K562 (cell line): ENCODE measurements at regions not wholly inside any gene's neighbourhood (a gene's known extent, or its start where the extent isn't known, plus 50 kb on each side); places are given as distances from the start of the nearest gene placed in this dataset.

Source experiments
- ATAC-seq: fragments of 200-7000 bp; cut with Tn5 transposase; 3 replicates; pipeline ENCODE4 v1.9.1; 2020; ENCODE audit warnings: moderate library complexity
- BruUV-seq: library from RNA; stranded (reverse); fragments of 400-500 nt; replicated peaks from 2 replicates; lab custom pipeline; 2021; lab: Mats Ljungman, UMichigan
- CTCF ChIA-PET: fragments of 300-600 bp; formaldehyde crosslinking; extraction: SDS; loops from one replicate; lab custom pipeline; 2021; ENCODE audit warnings: low intra/inter-chr PET ratio; lab: Yijun Ruan, JAX
- POLR2A ChIA-PET: fragments of 300-600, 350-650 bp; sonication (Branson Sonifier 250); formaldehyde crosslinking; extraction: SDS; loops from one replicate; lab custom pipeline; 2021; ENCODE audit warnings: antibody characterized with exemption, inconsistent platforms; lab: Yijun Ruan, JAX
- DNase-seq, 4 experiments: peaks; one replicate each; pipeline versions ENCODE4 v3.0.0 to v3.0.0-alpha.2; 2011 to 2018; ENCODE audit warnings: low spot score in 3 of 4, mixed read lengths in 3 of 4; ENCODE audit errors: extremely low read depth in 1 of 4
- FAIRE-seq: peaks from 2 replicates; lab custom pipeline; 2011; peaks lifted over from hg19 to GRCh38; lab: Jason Lieb, UNC
- H2AFZ ChIP-seq: 2 replicates; pipeline ENCODE4 v1.6.0; 2011; ENCODE audit warnings: low read depth, low read length, control low read depth, inconsistent platforms
- H3K27ac ChIP-seq: fragments of 200-600 bp; 3 replicates; pipeline ENCODE4 v1.8.0; 2011; ENCODE audit warnings: low read depth, mild to moderate bottlenecking, control low read depth, inconsistent platforms, low read length, moderate library complexity, mixed read lengths; ENCODE audit errors: extremely low read depth
- H3K27me3 ChIP-seq, 2 experiments: fragments of 300-600 bp in 1 of 2; 2 replicates in 1 of 2; 3 replicates in 1 of 2; pipeline versions ENCODE4 v1.6.0 to v1.8.0; 2011; ENCODE audit warnings: inconsistent platforms in 2 of 2, low read length in 2 of 2, mild to moderate bottlenecking in 1 of 2, mixed read lengths in 1 of 2, moderate library complexity in 1 of 2; ENCODE audit not compliant: control insufficient read depth in 2 of 2, insufficient read depth in 2 of 2
- H3K36me3 ChIP-seq: fragments of 300-600 bp; 3 replicates; pipeline ENCODE4 v1.8.0; 2011; ENCODE audit warnings: mild to moderate bottlenecking, low read length, inconsistent platforms; ENCODE audit not compliant: control insufficient read depth, insufficient read depth
- H3K4me1 ChIP-seq, 2 experiments: fragments of 200-600 bp in 1 of 2; replicated peaks in 1 of 2; 2 replicates in 1 of 2; 3 replicates in 1 of 2; pipeline versions ENCODE4 v1.5.1 to v1.8.0; 2011; ENCODE audit warnings: inconsistent platforms in 2 of 2, low read length in 2 of 2, mild to moderate bottlenecking in 1 of 2, mixed read lengths in 1 of 2, moderate library complexity in 1 of 2; ENCODE audit not compliant: control insufficient read depth in 2 of 2, insufficient read depth in 2 of 2
- H3K4me2 ChIP-seq: 2 replicates; pipeline ENCODE4 v1.6.1; 2011; ENCODE audit warnings: low read length, control low read depth, inconsistent platforms, mixed read lengths; ENCODE audit not compliant: insufficient read depth
- H3K4me3 ChIP-seq: fragments of 200-600 bp; sonication (generic), shearing (Covaris generic); 2 replicates; pipeline ENCODE4 v1.5.1; 2016; ENCODE audit warnings: control low read depth, inconsistent platforms
- H3K79me2 ChIP-seq: fragments of 200-600 bp; 3 replicates; pipeline ENCODE4 v1.8.0; 2011; ENCODE audit warnings: low read length, inconsistent platforms; ENCODE audit not compliant: control insufficient read depth, insufficient read depth
- H3K9ac ChIP-seq, 2 experiments: 2 replicates each; pipeline versions ENCODE4 v1.6.0 to v1.6.1; 2011; ENCODE audit warnings: low read depth in 2 of 2, low read length in 2 of 2, control low read depth in 1 of 2, inconsistent platforms in 1 of 2, mild to moderate bottlenecking in 1 of 2, mixed read lengths in 1 of 2; ENCODE audit not compliant: insufficient read depth in 1 of 2
- H3K9me1 ChIP-seq: one replicate; pipeline ENCODE4 v1.6.0; 2011; ENCODE audit warnings: inconsistent platforms, mild to moderate bottlenecking, low read length, moderate library complexity; ENCODE audit not compliant: control insufficient read depth, insufficient read depth
- H3K9me3 ChIP-seq: replicated peaks from 2 replicates; pipeline ENCODE4 v1.5.1; 2011; ENCODE audit warnings: low read depth, low read length, inconsistent platforms; ENCODE audit not compliant: control insufficient read depth, insufficient read depth
- H4K20me1 ChIP-seq: replicated peaks from 2 replicates; pipeline ENCODE4 v1.6.1; 2011; ENCODE audit warnings: low read length, inconsistent platforms, mixed read lengths; ENCODE audit not compliant: control insufficient read depth, insufficient read depth
- C11orf30 ChIP-seq: fragments of 450-650 bp; IDR thresholded peaks from 2 replicates; pipeline ENCODE4 v1.6.1; 2016; ENCODE audit warnings: low read depth, mild to moderate bottlenecking
- CHD2 ChIP-seq: IDR thresholded peaks from 2 replicates; pipeline ENCODE4 v1.6.1; 2011; ENCODE audit warnings: low read depth, low read length
- CXXC5 ChIP-seq: fragments of 250-450 bp; sonication (Bioruptor Pico); IDR thresholded peaks from 2 replicates; pipeline ENCODE4 v1.8.0; 2022; ENCODE audit warnings: inconsistent platforms, mild to moderate bottlenecking, moderate library complexity
- HDAC6 ChIP-seq: IDR thresholded peaks from 2 replicates; pipeline ENCODE4 v1.6.1; 2012; ENCODE audit warnings: low read depth, mild to moderate bottlenecking, control low read depth, inconsistent platforms, low read length, moderate library complexity
- HMG20A ChIP-seq: fragments of 450-650 bp; formaldehyde crosslinking; conservative IDR thresholded peaks from 2 replicates; pipeline ENCODE4 v1.4.0; 2020; ENCODE audit warnings: mild to moderate bottlenecking, mixed read lengths
- NCOA2 ChIP-seq, 2 experiments: fragments of 450-650 bp; IDR thresholded peaks; 2 replicates each; pipeline ENCODE4 v1.6.1; 2018; ENCODE audit warnings: mild to moderate bottlenecking in 2 of 2, moderate library complexity in 1 of 2; ENCODE audit not compliant: partially characterized antibody in 2 of 2
- NFE2 ChIP-seq: IDR thresholded peaks from 2 replicates; pipeline ENCODE4 v1.6.1; 2014; ENCODE audit warnings: antibody characterized with exemption, low read depth
- PHF20 ChIP-seq: fragments of 450-650 bp; IDR thresholded peaks from 2 replicates; pipeline ENCODE4 v1.6.1; 2018; ENCODE audit not compliant: partially characterized antibody
- U2AF2 ChIP-seq: fragments of 200-400 bp; formaldehyde crosslinking; optimal IDR thresholded peaks from 2 replicates; pipeline ENCODE3; 2017; ENCODE audit warnings: low read depth, mild to moderate bottlenecking, low read length
- ZNF121 ChIP-seq: sonication (generic); formaldehyde crosslinking; conservative IDR thresholded peaks from 2 replicates; pipeline ENCODE4 v1.8.0; 2022; ENCODE audit warnings: missing genetic modification reagents
- ZNF707 ChIP-seq: fragments of 250-450 bp; sonication (Bioruptor Pico); conservative IDR thresholded peaks from 2 replicates; pipeline ENCODE4 v1.8.0; 2022; ENCODE audit warnings: inconsistent platforms, mild to moderate bottlenecking, moderate library complexity
- WGBS: fragments of 100-300 bp; shearing (Covaris generic); methylation state at CpG from one replicate; pipeline ENCODE4 v1.1.6; 2016; ENCODE audit warnings: low coverage, mixed read lengths; ENCODE audit not compliant: insufficient coverage; ENCODE audit errors: missing lambda C conversion rate; 5-methylcytosine and 5-hydroxymethylcytosine counted together
- in situ Hi-C: fragments of 300-500 bp; cut with MboI; formaldehyde crosslinking; loops from 4 replicates; pipeline ENCODE4 v1.15.0; 2018; ENCODE audit warnings: inconsistent platforms, mixed read lengths
- intact Hi-C: fragments of 100-400 bp; cut with micrococcal nuclease; formaldehyde crosslinking; loops from 2 replicates; pipeline ENCODE4 v1.14.2; 2022
- TF ChIP-seq, protein P1 (sequence below): sonication (generic); formaldehyde crosslinking; IDR thresholded peaks from 2 replicates; pipeline ENCODE4 v1.8.0; 2022; ENCODE audit warnings: missing genetic modification reagents, mild to moderate bottlenecking, borderline replicate concordance

DNA sequence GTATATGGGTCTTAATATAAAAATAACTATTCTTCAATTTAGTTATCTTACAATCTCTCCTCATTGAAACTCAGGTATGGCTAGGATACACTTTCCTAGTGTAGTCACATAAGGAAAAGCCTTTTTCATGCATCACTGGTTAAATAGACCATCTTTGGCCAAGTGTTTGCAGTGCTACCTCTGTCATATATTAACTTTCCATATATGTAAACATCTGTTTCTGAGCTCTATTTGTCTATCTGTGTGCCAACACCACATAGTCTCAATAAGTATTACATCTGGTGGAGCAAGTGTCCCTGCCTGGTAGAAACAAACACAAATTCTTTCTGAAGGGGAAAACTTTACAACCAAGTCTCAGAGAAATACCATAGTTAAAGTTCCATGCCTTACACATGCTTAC lies 134.6 kb downstream of the TSEN15 start:
- no peak for ATAC-seq
- no peak overlapping the region for H3K4me3 ChIP-seq
- TF ChIP-seq NCOA2 (IDR thresholded peaks at IDR 0.05; ENCODE audit: partially characterized antibody in 2 of 2) (no peak), NFE2 (no peak), C11orf30 (no peak), U2AF2 (no peak), CXXC5 (CRISPR knock-in tag) (no peak), ZNF121 (no peak), ZNF707 (no peak), PHF20 (no peak)
- no peak for DNase-seq
- no peaks in the 10 kb centered on the region for H3K9me1 ChIP-seq
- H3K4me1 ChIP-seq: no peaks in the 10 kb centered on the region
- intact Hi-C loops: no loop called here
- no peak overlapping the region for H3K27ac ChIP-seq
- no peak for FAIRE-seq
- in situ Hi-C loops: no loop called here
- no peaks in the 10 kb centered on the region for H4K20me1 ChIP-seq
- H3K9me3 ChIP-seq: no peaks in the 10 kb centered on the region
- peaks cover 3 to 4% of the 10 kb centered on the region in 2 experiments; a peak in 2 of 5 replicates for H3K27me3 ChIP-seq
- H3K79me2 ChIP-seq: no peaks in the 10 kb centered on the region
- POLR2A ChIA-PET: no interaction called here
- H3K9ac ChIP-seq: no peak overlapping the region
- H3K4me2 ChIP-seq: no peak overlapping the region
- CTCF ChIA-PET: no interaction called here
- no TSS peak for BruUV-seq
- no peak overlapping the region for H2AFZ ChIP-seq
- no peaks in the 10 kb centered on the region for H3K36me3 ChIP-seq

DNA sequence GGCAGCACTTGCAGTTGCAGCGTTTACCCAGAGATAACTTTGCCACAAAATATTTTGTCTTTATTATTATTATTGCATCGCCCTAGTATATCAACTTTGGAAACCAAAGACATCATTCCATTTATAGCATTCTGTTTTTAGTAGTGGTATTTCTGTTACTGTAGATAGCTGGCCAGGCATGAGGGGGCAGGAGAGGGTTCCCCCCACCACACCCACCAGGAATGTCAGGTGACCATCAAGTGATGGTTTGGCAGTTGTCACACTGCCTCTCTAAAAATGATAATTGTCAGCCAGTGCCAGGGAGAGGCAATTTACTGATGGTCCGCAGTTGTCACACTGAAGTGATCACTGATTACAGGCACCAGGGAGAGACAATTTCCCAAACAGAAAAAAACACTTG lies 135.6 kb downstream of the TSEN15 start:
- Histone ChIP-seq H3K4me3 (no peak overlapping the region), H4K20me1 (no peaks in the 10 kb centered on the region), H3K9me1 (no peaks in the 10 kb centered on the region), H3K27ac (no peak overlapping the region), H2AFZ (no peak overlapping the region), H3K36me3 (no peaks in the 10 kb centered on the region), H3K4me2 (no peak overlapping the region), H3K27me3 (peaks cover 5 to 6% of the 10 kb centered on the region in 2 experiments; a peak in 2 of 5 replicates), H3K9ac (no peak overlapping the region), H3K4me1 (no peaks in the 10 kb centered on the region), H3K79me2 (no peaks in the 10 kb centered on the region), H3K9me3 (no peaks in the 10 kb centered on the region)
- no peak for ATAC-seq
- ChIA-PET CTCF (interaction anchor here (0.6 kb wide), 1 partner anchor 85 kb away, joined by 3 read pairs; no protein-coding TSS in a partner anchor), POLR2A (no interaction called here)
- BruUV-seq: no TSS peak
- in situ Hi-C loops (no loop called here), intact Hi-C loops (no loop called here)
- no peak for FAIRE-seq
- 4% methylated on average over 3 of the region's 3 CpGs for WGBS
- TF ChIP-seq HMG20A (CRISPR knock-in tag) (no peak), CHD2 (no peak), HDAC6 (no peak)
- TF ChIP-seq, protein P1, sequence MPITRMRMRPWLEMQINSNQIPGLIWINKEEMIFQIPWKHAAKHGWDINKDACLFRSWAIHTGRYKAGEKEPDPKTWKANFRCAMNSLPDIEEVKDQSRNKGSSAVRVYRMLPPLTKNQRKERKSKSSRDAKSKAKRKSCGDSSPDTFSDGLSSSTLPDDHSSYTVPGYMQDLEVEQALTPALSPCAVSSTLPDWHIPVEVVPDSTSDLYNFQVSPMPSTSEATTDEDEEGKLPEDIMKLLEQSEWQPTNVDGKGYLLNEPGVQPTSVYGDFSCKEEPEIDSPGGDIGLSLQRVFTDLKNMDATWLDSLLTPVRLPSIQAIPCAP (CRISPR knock-in tag): no peak
- no peak for DNase-seq
